Progenitor cell of endocrine pancreas (in vitro differentiated cells): ENCODE measurements at regions not wholly inside any gene's neighbourhood (a gene's known extent, or its start where the extent isn't known, plus 50 kb on each side); places are given as distances from the start of the nearest gene placed in this dataset.

Experiments used
- DNase-seq: peaks from one replicate; pipeline ENCODE4 v3.0.0; 2021; ENCODE audit warnings: low spot score; ENCODE audit not compliant: unreplicated experiment
- H3K27ac Mint-ChIP-seq: 2 replicates; pipeline ENCODE4 v1.8.0; 2021; ENCODE audit warnings: mild to moderate bottlenecking, moderate library complexity, mixed read lengths
- H3K27me3 Mint-ChIP-seq: 2 replicates; pipeline ENCODE4 v1.8.0; 2021; ENCODE audit warnings: mixed read lengths
- H3K36me3 Mint-ChIP-seq: 2 replicates; pipeline ENCODE4 v1.8.0; 2022; ENCODE audit warnings: mixed read lengths; ENCODE audit not compliant: insufficient read depth
- H3K4me1 Mint-ChIP-seq: 2 replicates; pipeline ENCODE4 v1.8.0; 2021; ENCODE audit warnings: low read depth, mixed read lengths
- H3K4me3 Mint-ChIP-seq: 2 replicates; pipeline ENCODE4 v1.8.0; 2021; ENCODE audit warnings: low read depth, mild to moderate bottlenecking, moderate library complexity, mixed read lengths
- H3K9me3 Mint-ChIP-seq: 2 replicates; pipeline ENCODE4 v1.8.0; 2021; ENCODE audit warnings: low read depth, mixed read lengths
- CTCF ChIP-seq: fragments of 200-600 bp; sonication (generic); IDR thresholded peaks from one replicate; pipeline ENCODE4 v1.5.0; 2021; ENCODE audit warnings: antibody characterized with exemption, mild to moderate bottlenecking; ENCODE audit not compliant: unreplicated experiment

GRCh38 chr3:76917436-76917835, 122.5 kb upstream of the ROBO2 start:
- peaks cover 1% of the 10 kb centered on the region for H3K36me3 Mint-ChIP-seq
- no peak overlapping the region for H3K27ac Mint-ChIP-seq
- TF ChIP-seq CTCF = no peak
- peaks cover 4% of the 10 kb centered on the region for H3K4me1 Mint-ChIP-seq
- no peak for DNase-seq
- H3K27me3 Mint-ChIP-seq = no peaks in the 10 kb centered on the region
- H3K9me3 Mint-ChIP-seq = peaks cover 8% of the 10 kb centered on the region
- H3K4me3 Mint-ChIP-seq = no peak overlapping the region

- Mint-ChIP-seq H3K36me3 (peaks cover 1% of the 10 kb centered on the region), H3K27me3 (no peaks in the 10 kb centered on the region), H3K27ac (no peak overlapping the region), H3K4me1 (no peaks in the 10 kb centered on the region), H3K9me3 (peaks cover 3% of the 10 kb centered on the region), H3K4me3 (no peak overlapping the region)
- no peak for TF ChIP-seq CTCF
- DNase-seq = no peak
Measured at GRCh38 chr3:76920511-76920910, 119.4 kb upstream of the ROBO2 start.

- no peaks in the 10 kb centered on the region for H3K9me3 Mint-ChIP-seq
- peaks cover 6% of the 10 kb centered on the region for H3K4me1 Mint-ChIP-seq
- no peaks in the 10 kb centered on the region for H3K36me3 Mint-ChIP-seq
- TF ChIP-seq CTCF = no peak
- no peaks in the 10 kb centered on the region for H3K27me3 Mint-ChIP-seq
- H3K27ac Mint-ChIP-seq = no peak overlapping the region
- DNase-seq = no peak
- H3K4me3 Mint-ChIP-seq = no peak overlapping the region
Measured at GRCh38 chr3:76923485-76923884, 116.4 kb upstream of the ROBO2 start.

- no peaks in the 10 kb centered on the region for H3K36me3 Mint-ChIP-seq
- H3K4me3 Mint-ChIP-seq = no peak overlapping the region
- H3K9me3 Mint-ChIP-seq = peaks cover 4% of the 10 kb centered on the region
- no peak for DNase-seq
- H3K27ac Mint-ChIP-seq = no peak overlapping the region
- no peak for TF ChIP-seq CTCF
- H3K4me1 Mint-ChIP-seq = peaks cover 8% of the 10 kb centered on the region
- no peaks in the 10 kb centered on the region for H3K27me3 Mint-ChIP-seq
Measured at GRCh38 chr3:76930712-76931111, 109.2 kb upstream of the ROBO2 start.

- Mint-ChIP-seq H3K9me3 (peaks cover 7% of the 10 kb centered on the region), H3K27ac (no peak overlapping the region), H3K4me3 (no peak overlapping the region), H3K27me3 (no peaks in the 10 kb centered on the region), H3K36me3 (peaks cover 1% of the 10 kb centered on the region), H3K4me1 (peaks cover 2% of the 10 kb centered on the region)
- no peak for DNase-seq
- no peak for TF ChIP-seq CTCF
Measured at GRCh38 chr3:76933245-76933644, 106.7 kb upstream of the ROBO2 start.

GRCh38 chr3:76938962-76939361, 100.9 kb upstream of the ROBO2 start:
- no peak overlapping the region for H3K27ac Mint-ChIP-seq
- no peak for DNase-seq
- H3K4me3 Mint-ChIP-seq = no peak overlapping the region
- no peak for TF ChIP-seq CTCF
- peaks cover 12% of the 10 kb centered on the region for H3K9me3 Mint-ChIP-seq
- H3K36me3 Mint-ChIP-seq = peaks cover 8% of the 10 kb centered on the region
- no peaks in the 10 kb centered on the region for H3K27me3 Mint-ChIP-seq
- peaks cover 30% of the 10 kb centered on the region for H3K4me1 Mint-ChIP-seq
